ENCODE measurements at regions not wholly inside any gene's neighbourhood (a gene's known extent, or its start where the extent isn't known, plus 50 kb on each side); places are given as distances from the start of the nearest gene placed in this dataset.

GRCh38 chr4:104099141-104099540 is 379.4 kb upstream of the TACR3 start:
- H3K27ac ChIP-seq (ENCODE audit: insufficient read depth, low read depth, low read length, poor library complexity, severe bottlenecking), result no peak overlapping the region
- no peaks in the 10 kb centered on the region for H3K27me3 ChIP-seq (ENCODE audit: control insufficient read depth, insufficient read depth, low read length, poor library complexity, severe bottlenecking)
- no peak overlapping the region for H3K4me3 ChIP-seq (ENCODE audit: insufficient read depth, low read depth, low read length)
- H3K36me3 ChIP-seq (ENCODE audit: control insufficient read depth, insufficient read depth, low read length), result no peaks in the 10 kb centered on the region
- H3K9me3 ChIP-seq (ENCODE audit: control insufficient read depth, low read length), result no peaks in the 10 kb centered on the region
- H3K4me1 ChIP-seq (ENCODE audit: control insufficient read depth, insufficient read depth, low read length), result no peaks in the 10 kb centered on the region

GRCh38 chr4:104093247-104093646 is 373.5 kb upstream of the TACR3 start:
- no peak overlapping the region for H3K4me3 ChIP-seq (ENCODE audit: insufficient read depth, low read depth, low read length)
- no peak overlapping the region for H3K27ac ChIP-seq (ENCODE audit: insufficient read depth, low read depth, low read length, poor library complexity, severe bottlenecking)
- H3K4me1 ChIP-seq (ENCODE audit: control insufficient read depth, insufficient read depth, low read length), result no peaks in the 10 kb centered on the region
- H3K27me3 ChIP-seq (ENCODE audit: control insufficient read depth, insufficient read depth, low read length, poor library complexity, severe bottlenecking), result no peaks in the 10 kb centered on the region
- H3K36me3 ChIP-seq (ENCODE audit: control insufficient read depth, insufficient read depth, low read length), result no peaks in the 10 kb centered on the region
- H3K9me3 ChIP-seq (ENCODE audit: control insufficient read depth, low read length), result no peaks in the 10 kb centered on the region

- WGBS, 2 experiments, result 88 to 92% methylated on average over 4 of the region's 4 CpGs
These were observed 353.4 kb upstream of the TACR3 start for GRCh38 chr4:104073229-104073628.

GRCh38 chr4:104066533-104066932 is 346.7 kb upstream of the TACR3 start:
- Histone ChIP-seq H3K4me3 (ENCODE audit: insufficient read depth, low read depth, low read length) (no peak overlapping the region), H3K4me1 (ENCODE audit: control insufficient read depth, insufficient read depth, low read length) (no peaks in the 10 kb centered on the region), H3K9me3 (ENCODE audit: control insufficient read depth, low read length) (no peaks in the 10 kb centered on the region), H3K27ac (ENCODE audit: insufficient read depth, low read depth, low read length, poor library complexity, severe bottlenecking) (no peak overlapping the region), H3K36me3 (ENCODE audit: control insufficient read depth, insufficient read depth, low read length) (no peaks in the 10 kb centered on the region), H3K27me3 (ENCODE audit: control insufficient read depth, insufficient read depth, low read length, poor library complexity, severe bottlenecking) (no peaks in the 10 kb centered on the region)
- 83% methylated on average over 1 to 2 of the region's 2 CpGs for WGBS, 2 experiments

More at GRCh38 chr4:104073229-104073628, 353.4 kb upstream of the TACR3 start:
- Histone ChIP-seq H3K4me1 (ENCODE audit: control insufficient read depth, insufficient read depth, low read length) (no peaks in the 10 kb centered on the region), H3K27ac (ENCODE audit: insufficient read depth, low read depth, low read length, poor library complexity, severe bottlenecking) (no peak overlapping the region), H3K36me3 (ENCODE audit: control insufficient read depth, insufficient read depth, low read length) (no peaks in the 10 kb centered on the region), H3K9me3 (ENCODE audit: control insufficient read depth, low read length) (no peaks in the 10 kb centered on the region), H3K4me3 (ENCODE audit: insufficient read depth, low read depth, low read length) (no peak overlapping the region), H3K27me3 (ENCODE audit: control insufficient read depth, insufficient read depth, low read length, poor library complexity, severe bottlenecking) (no peaks in the 10 kb centered on the region)

GRCh38 chr4:104064646-104065577 is 345.1 kb upstream of the TACR3 start:
- no peaks in the 10 kb centered on the region for H3K9me3 ChIP-seq (ENCODE audit: control insufficient read depth, low read length)
- 74 to 86% methylated on average over 6 to 8 of the region's 8 CpGs for WGBS, 2 experiments
- H3K36me3 ChIP-seq (ENCODE audit: control insufficient read depth, insufficient read depth, low read length), result no peaks in the 10 kb centered on the region
- no peaks in the 10 kb centered on the region for H3K4me1 ChIP-seq (ENCODE audit: control insufficient read depth, insufficient read depth, low read length)
- no peaks in the 10 kb centered on the region for H3K27me3 ChIP-seq (ENCODE audit: control insufficient read depth, insufficient read depth, low read length, poor library complexity, severe bottlenecking)
- H3K27ac ChIP-seq (ENCODE audit: insufficient read depth, low read depth, low read length, poor library complexity, severe bottlenecking), result no peak overlapping the region
- no peak overlapping the region for H3K4me3 ChIP-seq (ENCODE audit: insufficient read depth, low read depth, low read length)

GRCh38 chr4:104063341-104063740 is 343.6 kb upstream of the TACR3 start:
- 86 to 92% methylated on average over 2 of the region's 2 CpGs for whole genome bisulfite sequencing, 2 experiments
- Histone ChIP-seq H3K36me3 (ENCODE audit: control insufficient read depth, insufficient read depth, low read length) (no peaks in the 10 kb centered on the region), H3K27ac (ENCODE audit: insufficient read depth, low read depth, low read length, poor library complexity, severe bottlenecking) (no peak overlapping the region), H3K4me3 (ENCODE audit: insufficient read depth, low read depth, low read length) (no peak overlapping the region), H3K27me3 (ENCODE audit: control insufficient read depth, insufficient read depth, low read length, poor library complexity, severe bottlenecking) (no peaks in the 10 kb centered on the region), H3K4me1 (ENCODE audit: control insufficient read depth, insufficient read depth, low read length) (no peaks in the 10 kb centered on the region), H3K9me3 (ENCODE audit: control insufficient read depth, low read length) (no peaks in the 10 kb centered on the region)

- H3K36me3 ChIP-seq (ENCODE audit: control insufficient read depth, insufficient read depth, low read length), result no peaks in the 10 kb centered on the region
- whole genome bisulfite sequencing, 2 experiments, result 94 to 96% methylated on average over 2 of the region's 3 CpGs
- H3K4me3 ChIP-seq (ENCODE audit: insufficient read depth, low read depth, low read length), result no peak overlapping the region
- H3K9me3 ChIP-seq (ENCODE audit: control insufficient read depth, low read length), result no peaks in the 10 kb centered on the region
- H3K4me1 ChIP-seq (ENCODE audit: control insufficient read depth, insufficient read depth, low read length), result no peaks in the 10 kb centered on the region
- H3K27ac ChIP-seq (ENCODE audit: insufficient read depth, low read depth, low read length, poor library complexity, severe bottlenecking), result no peak overlapping the region
- H3K27me3 ChIP-seq (ENCODE audit: control insufficient read depth, insufficient read depth, low read length, poor library complexity, severe bottlenecking), result no peaks in the 10 kb centered on the region
These were observed 324.6 kb upstream of the TACR3 start for GRCh38 chr4:104044369-104044768.

GRCh38 chr4:104032896-104033295 is 313.1 kb upstream of the TACR3 start:
- Histone ChIP-seq H3K4me1 (ENCODE audit: control insufficient read depth, insufficient read depth, low read length) (no peaks in the 10 kb centered on the region), H3K27ac (ENCODE audit: insufficient read depth, low read depth, low read length, poor library complexity, severe bottlenecking) (no peak overlapping the region), H3K27me3 (ENCODE audit: control insufficient read depth, insufficient read depth, low read length, poor library complexity, severe bottlenecking) (no peaks in the 10 kb centered on the region), H3K4me3 (ENCODE audit: insufficient read depth, low read depth, low read length) (no peak overlapping the region), H3K9me3 (ENCODE audit: control insufficient read depth, low read length) (no peaks in the 10 kb centered on the region), H3K36me3 (ENCODE audit: control insufficient read depth, insufficient read depth, low read length) (no peaks in the 10 kb centered on the region)
- WGBS, 2 experiments, result 58 to 70% methylated on average over 5 of the region's 5 CpGs

- no peaks in the 10 kb centered on the region for H3K4me1 ChIP-seq (ENCODE audit: control insufficient read depth, insufficient read depth, low read length)
- no peak overlapping the region for H3K27ac ChIP-seq (ENCODE audit: insufficient read depth, low read depth, low read length, poor library complexity, severe bottlenecking)
- no peak overlapping the region for H3K4me3 ChIP-seq (ENCODE audit: insufficient read depth, low read depth, low read length)
- H3K9me3 ChIP-seq (ENCODE audit: control insufficient read depth, low read length), result no peaks in the 10 kb centered on the region
- H3K27me3 ChIP-seq (ENCODE audit: control insufficient read depth, insufficient read depth, low read length, poor library complexity, severe bottlenecking), result no peaks in the 10 kb centered on the region
- no peaks in the 10 kb centered on the region for H3K36me3 ChIP-seq (ENCODE audit: control insufficient read depth, insufficient read depth, low read length)
These were observed 305.5 kb upstream of the TACR3 start for GRCh38 chr4:104025251-104025650.

- Histone ChIP-seq H3K4me3 (ENCODE audit: insufficient read depth, low read depth, low read length) (no peak overlapping the region), H3K27ac (ENCODE audit: insufficient read depth, low read depth, low read length, poor library complexity, severe bottlenecking) (no peak overlapping the region), H3K9me3 (ENCODE audit: control insufficient read depth, low read length) (no peaks in the 10 kb centered on the region), H3K4me1 (ENCODE audit: control insufficient read depth, insufficient read depth, low read length) (no peaks in the 10 kb centered on the region), H3K27me3 (ENCODE audit: control insufficient read depth, insufficient read depth, low read length, poor library complexity, severe bottlenecking) (no peaks in the 10 kb centered on the region), H3K36me3 (ENCODE audit: control insufficient read depth, insufficient read depth, low read length) (no peaks in the 10 kb centered on the region)
- 88% methylated on average over 4 of the region's 4 CpGs for WGBS, 2 experiments
These were observed 303.0 kb upstream of the TACR3 start for GRCh38 chr4:104022831-104023230.

All from ectodermal cell (in vitro differentiated cells).